GM12891 (cell line): ENCODE measurements at regions not wholly inside any gene's neighbourhood (a gene's known extent, or its start where the extent isn't known, plus 50 kb on each side); places are given as distances from the start of the nearest gene placed in this dataset.

Experiments used
- POLR2A ChIP-seq: IDR thresholded peaks from 2 replicates; pipeline ENCODE4 v1.6.1; 2011; ENCODE audit warnings: low read depth, low read length, control low read depth
- POLR2AphosphoS5 ChIP-seq: IDR thresholded peaks from 2 replicates; pipeline ENCODE4 v1.6.1; 2011; ENCODE audit warnings: low read depth, low read length, control low read depth
- SPI1 ChIP-seq: IDR thresholded peaks from 2 replicates; pipeline ENCODE4 v1.6.1; 2011; ENCODE audit warnings: low read depth, low read length, control low read depth
- TAF1 ChIP-seq: IDR thresholded peaks from 2 replicates; pipeline ENCODE4 v1.6.1; 2011; ENCODE audit warnings: low read depth, low read length, control low read depth

DNA sequence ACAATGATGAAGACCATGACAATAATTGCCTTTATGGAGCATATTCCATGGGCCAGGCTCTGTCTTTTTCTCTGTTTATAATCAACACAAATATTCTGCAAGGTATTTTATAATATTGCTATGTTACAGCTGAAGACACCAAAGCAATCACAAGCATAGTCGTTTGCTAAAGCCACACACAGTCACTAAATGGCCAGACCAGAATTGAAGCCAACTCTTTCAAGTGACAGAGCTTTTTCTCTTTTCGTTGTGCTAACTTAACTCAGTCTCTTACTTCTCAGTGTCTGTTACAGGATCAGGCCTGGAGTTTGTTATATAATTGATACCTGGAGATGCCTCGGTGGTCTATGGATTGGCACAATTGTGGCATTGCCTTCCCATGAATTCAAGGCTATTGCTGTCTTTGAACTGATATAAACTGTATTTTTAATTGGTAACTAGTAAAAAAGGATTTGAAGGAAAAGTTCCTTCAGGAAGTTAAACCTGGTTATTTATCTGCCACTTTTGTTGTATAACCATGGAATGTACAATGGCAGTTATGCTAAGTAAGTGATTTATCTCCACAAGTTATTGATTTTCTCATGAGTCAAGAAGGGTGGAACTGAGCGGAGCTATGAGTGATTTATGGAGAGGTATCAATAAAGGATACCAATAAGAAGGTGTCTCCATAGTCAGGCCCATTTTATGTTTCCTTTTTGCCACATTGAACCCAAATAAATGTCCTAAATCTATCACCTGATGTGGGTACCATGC lies 67.6 kb downstream of the PFDN4 start:
- TF ChIP-seq TAF1 (no peak), POLR2AphosphoS5 (no peak), POLR2A (no peak), SPI1 (no peak)
